Peyer's patch (tissue), 4 donors: ENCODE measurements at regions not wholly inside any gene's neighbourhood (a gene's known extent, or its start where the extent isn't known, plus 50 kb on each side); places are given as distances from the start of the nearest gene placed in this dataset.
"Not testable (repeated sequence)": the region's sequence is repeated elsewhere in the genome, so short reads cannot be mapped to it uniquely, and the experiment has no call there.

ENCODE experiments used
- DNase-seq, 3 donors: peaks; one replicate each; pipeline ENCODE4 v3.0.0-alpha.2; 2017 to 2019
- H3K27ac ChIP-seq, 4 donors: fragments of 200-600 bp; sonication (generic); one replicate each; pipeline ENCODE4 v1.5.1; 2016 to 2019
- H3K27me3 ChIP-seq, 2 donors: fragments of 200-600 bp; sonication (generic); one replicate each; pipeline ENCODE4 v1.5.1; 2019
- H3K36me3 ChIP-seq, 3 donors: fragments of 200-600 bp; sonication (generic); one replicate each; pipeline ENCODE4 v1.5.1; 2016 to 2019
- H3K4me1 ChIP-seq, 4 donors: fragments of 200-600 bp; sonication (generic); one replicate each; pipeline ENCODE4 v1.5.1; 2016 to 2019
- H3K4me3 ChIP-seq, 4 donors: fragments of 200-600 bp; sonication (generic); 1 replicate in 3 of 4; 2 replicates in 1 of 4; pipeline ENCODE4 v1.5.1; 2016 to 2019; ENCODE audit warnings: mild to moderate bottlenecking in 1 of 4
- H3K9me3 ChIP-seq, 4 donors: fragments of 200-600 bp; sonication (generic); one replicate each; pipeline ENCODE4 v1.5.1; 2016 to 2019; ENCODE audit warnings: mild to moderate bottlenecking in 1 of 4
- CTCF ChIP-seq, 6 experiments: fragments of 450-650 bp in 4 of 6; fragments of 200-600 bp in 2 of 6; sonication (generic) in 1 of 6; IDR thresholded peaks; one replicate each; pipeline ENCODE4 v1.5.1; 2017 to 2019; ENCODE audit warnings: antibody characterized with exemption in 6 of 6, mild to moderate bottlenecking in 3 of 6, moderate library complexity in 1 of 6
- POLR2A ChIP-seq, 2 donors: fragments of 450-650 bp; IDR thresholded peaks; one replicate each; pipeline ENCODE4 v1.5.1; 2017; ENCODE audit warnings: antibody characterized with exemption in 2 of 2, mild to moderate bottlenecking in 2 of 2, moderate library complexity in 2 of 2

DNA sequence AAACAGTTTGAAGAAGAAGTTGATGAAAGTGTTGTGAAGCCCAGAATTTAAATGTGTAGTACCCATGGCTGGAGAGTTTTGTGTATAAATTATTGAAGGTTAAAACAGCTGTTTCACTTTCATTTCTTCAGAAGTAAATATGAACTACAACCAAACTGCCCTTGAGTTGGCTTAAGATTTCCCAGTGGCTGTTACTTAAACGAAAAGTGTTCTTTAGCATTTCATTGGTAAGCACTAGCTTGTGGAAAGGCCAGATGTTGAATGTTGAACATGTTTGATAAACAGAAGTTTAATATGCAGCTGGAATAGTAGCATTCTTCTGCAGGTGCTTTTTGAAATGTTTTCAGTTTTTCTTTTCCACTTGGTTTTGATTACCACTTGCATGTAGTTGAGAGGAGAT lies 83.2 kb upstream of the TNRC6B start:
- H3K4me3 ChIP-seq, result no peak overlapping the region
- TF ChIP-seq POLR2A (IDR thresholded peaks at IDR 0.05) (no peak), CTCF (IDR thresholded peaks at IDR 0.05) (no peak)
- H3K4me1 ChIP-seq, result peaks cover 0 to 6% (median 0%) of the 10 kb centered on the region in 4 donors
- no peaks in the 10 kb centered on the region for H3K9me3 ChIP-seq
- H3K27me3 ChIP-seq, result no peaks in the 10 kb centered on the region
- DNase-seq, result no peak
- no peak overlapping the region for H3K27ac ChIP-seq
- H3K36me3 ChIP-seq, result no peaks in the 10 kb centered on the region

DNA sequence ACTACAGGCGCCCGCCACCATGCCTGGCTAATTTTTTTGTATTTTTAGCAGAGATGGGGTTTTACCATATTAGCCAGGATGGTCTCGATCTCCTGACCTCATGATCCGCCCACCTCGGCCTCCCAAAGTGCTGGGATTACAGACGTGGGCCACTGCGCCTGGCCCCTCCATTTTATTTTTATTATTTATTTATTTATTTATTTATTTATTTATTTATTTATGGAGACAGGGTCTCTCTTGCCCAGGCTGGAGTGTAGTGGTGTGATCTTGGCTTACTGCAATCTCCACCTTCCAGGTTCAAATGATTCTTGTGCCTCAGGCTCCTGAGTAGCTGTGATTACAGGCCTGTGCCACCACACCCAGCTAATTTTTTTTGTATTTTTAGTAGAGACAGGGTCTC lies 77.8 kb upstream of the TNRC6B start:
- H3K4me1 ChIP-seq, H3K27me3 ChIP-seq, H3K36me3 ChIP-seq, H3K4me3 ChIP-seq, H3K9me3 ChIP-seq, DNase-seq, H3K27ac ChIP-seq: not testable (repeated sequence)

GRCh38 chr22:40105755-40106154 lies 72.0 kb upstream of the TNRC6B start:
- Histone ChIP-seq H3K27me3 (no peaks in the 10 kb centered on the region), H3K9me3 (no peaks in the 10 kb centered on the region), H3K36me3 (no peaks in the 10 kb centered on the region), H3K4me1 (peaks cover 0 to 12% (median 8%) of the 10 kb centered on the region in 4 donors), H3K4me3 (no peak overlapping the region), H3K27ac (no peak overlapping the region)
- DNase-seq, result no peak
- no peak for TF ChIP-seq POLR2A (IDR thresholded peaks at IDR 0.05)
- TF ChIP-seq CTCF (IDR thresholded peaks at IDR 0.05), result no peak

DNA sequence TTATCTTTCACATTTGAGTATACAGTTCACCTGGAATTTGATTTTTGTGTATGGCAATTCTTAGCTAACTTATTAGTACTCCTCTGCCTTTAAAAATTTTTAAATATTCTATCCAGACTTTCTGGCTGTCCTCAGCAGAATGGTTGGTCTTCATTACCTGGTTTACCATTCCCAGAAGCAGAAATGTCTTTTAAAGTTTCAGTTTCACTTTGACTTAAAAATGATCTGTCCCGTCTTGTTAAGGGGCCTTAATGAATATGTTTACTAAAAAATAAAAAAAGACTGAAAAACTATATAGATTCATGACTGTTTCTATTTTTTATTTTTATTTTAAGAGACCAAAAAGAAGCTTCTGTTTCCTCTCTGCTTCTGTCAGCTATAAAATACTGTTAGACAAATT lies 70.5 kb upstream of the TNRC6B start:
- Histone ChIP-seq H3K9me3 (no peaks in the 10 kb centered on the region), H3K27me3 (no peaks in the 10 kb centered on the region), H3K4me3 (peak overlapping the region in 2 of 4 donors; percentile 4 to 28), H3K36me3 (no peaks in the 10 kb centered on the region), H3K4me1 (peaks cover 0 to 13% (median 10%) of the 10 kb centered on the region in 4 donors), H3K27ac (peak overlapping the region in 1 of 4 donors; percentile 54)
- TF ChIP-seq CTCF (IDR thresholded peaks at IDR 0.05) (no peak), POLR2A (IDR thresholded peaks at IDR 0.05) (no peak)
- DNase-seq, result no peak

DNA sequence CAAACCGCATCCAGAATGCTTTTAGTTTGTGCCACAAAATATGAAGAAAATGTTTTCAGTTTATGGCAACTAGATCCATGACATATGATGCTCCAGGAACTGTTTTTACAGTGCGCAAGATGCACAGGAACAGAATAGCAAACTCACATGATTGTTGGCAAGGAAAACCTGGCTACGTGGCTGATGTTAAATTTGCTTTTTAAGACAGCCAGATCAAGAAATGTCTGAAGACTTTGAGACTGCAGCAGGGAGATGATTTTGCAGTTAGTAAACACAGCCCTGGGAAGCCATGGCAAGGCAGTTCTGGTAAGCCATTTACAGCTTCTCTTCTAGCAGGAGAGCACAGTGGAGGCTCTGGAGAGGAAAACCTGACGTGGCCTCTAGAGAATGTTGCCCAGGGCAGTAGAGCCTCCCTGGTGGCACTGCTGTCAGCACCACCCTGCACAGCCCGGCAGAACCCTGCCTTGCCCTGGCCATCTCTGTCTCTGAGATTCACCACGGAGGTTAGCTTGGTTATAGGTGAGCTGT lies 69.8 kb upstream of the TNRC6B start:
- H3K4me3 ChIP-seq, result peak overlapping the region in 2 of 4 donors; percentile 4 to 28
- TF ChIP-seq POLR2A (IDR thresholded peaks at IDR 0.05), result no peak
- TF ChIP-seq CTCF (IDR thresholded peaks at IDR 0.05), result no peak
- peak in 1 of 3 donors; percentile 48 for DNase-seq

GRCh38 chr22:40108396-40108795 lies 69.3 kb upstream of the TNRC6B start:
- H3K27me3 ChIP-seq, result no peaks in the 10 kb centered on the region
- H3K27ac ChIP-seq, result peak overlapping the region in 2 of 4 donors; percentile 26 to 54
- no peak for DNase-seq
- peaks cover 0 to 16% (median 10%) of the 10 kb centered on the region in 4 donors for H3K4me1 ChIP-seq
- no peaks in the 10 kb centered on the region for H3K36me3 ChIP-seq
- no peaks in the 10 kb centered on the region for H3K9me3 ChIP-seq
- no peak for TF ChIP-seq CTCF (IDR thresholded peaks at IDR 0.05)
- no peak for TF ChIP-seq POLR2A (IDR thresholded peaks at IDR 0.05)
- peak overlapping the region in 1 of 4 donors; percentile 28 for H3K4me3 ChIP-seq

More for the DNA sequence above, 69.8 kb upstream of the TNRC6B start:
- peak overlapping the region in 2 of 4 donors; percentile 26 to 54 for H3K27ac ChIP-seq
- no peaks in the 10 kb centered on the region for H3K9me3 ChIP-seq
- peaks cover 0 to 16% (median 10%) of the 10 kb centered on the region in 4 donors for H3K4me1 ChIP-seq
- no peaks in the 10 kb centered on the region for H3K36me3 ChIP-seq
- H3K27me3 ChIP-seq, result no peaks in the 10 kb centered on the region

- not testable (repeated sequence) for H3K27ac ChIP-seq, H3K27me3 ChIP-seq, H3K36me3 ChIP-seq, DNase-seq, H3K4me3 ChIP-seq, H3K9me3 ChIP-seq
- H3K4me1 ChIP-seq, result peaks cover 0 to 16% (median 10%) of the 10 kb centered on the region in 4 donors
Measured at GRCh38 chr22:40108926-40109325, 68.8 kb upstream of the TNRC6B start.
